Chondrocyte (in vitro differentiated cells): ENCODE measurements at regions not wholly inside any gene's neighbourhood (a gene's known extent, or its start where the extent isn't known, plus 50 kb on each side); places are given as distances from the start of the nearest gene placed in this dataset.
A peak's percentile ranks its signal among the peaks of the same experiment; 100 is the strongest.

Experiments
- DNase-seq: peaks from one replicate; pipeline ENCODE4 v3.0.0; 2021; ENCODE audit warnings: mixed read lengths, low spot score
- H3K27ac Mint-ChIP-seq: one replicate; pipeline ENCODE4 v1.8.0; 2021; ENCODE audit warnings: mild to moderate bottlenecking, moderate library complexity, mixed read lengths; ENCODE audit not compliant: unreplicated experiment
- H3K27me3 Mint-ChIP-seq: 2 replicates; pipeline ENCODE4 v1.8.0; 2021; ENCODE audit warnings: low read depth, mixed read lengths
- H3K36me3 Mint-ChIP-seq: 2 replicates; pipeline ENCODE4 v1.8.0; 2021; ENCODE audit warnings: low read depth, mixed read lengths
- H3K4me1 Mint-ChIP-seq: 2 replicates; pipeline ENCODE4 v1.8.0; 2021; ENCODE audit warnings: low read depth, mild to moderate bottlenecking, mixed read lengths
- H3K4me3 Mint-ChIP-seq: one replicate; pipeline ENCODE4 v1.8.0; 2021; ENCODE audit warnings: mild to moderate bottlenecking, moderate library complexity, mixed read lengths; ENCODE audit not compliant: unreplicated experiment
- H3K9me3 Mint-ChIP-seq: 2 replicates; pipeline ENCODE4 v1.8.0; 2021; ENCODE audit warnings: low read depth, mixed read lengths
- TF ChIP-seq, protein P1 (sequence below): fragments of 200-600 bp; sonication (generic); IDR thresholded peaks from 2 replicates; pipeline ENCODE4 v1.5.0; 2021; ENCODE audit warnings: antibody characterized with exemption, mild to moderate bottlenecking, moderate library complexity

DNA sequence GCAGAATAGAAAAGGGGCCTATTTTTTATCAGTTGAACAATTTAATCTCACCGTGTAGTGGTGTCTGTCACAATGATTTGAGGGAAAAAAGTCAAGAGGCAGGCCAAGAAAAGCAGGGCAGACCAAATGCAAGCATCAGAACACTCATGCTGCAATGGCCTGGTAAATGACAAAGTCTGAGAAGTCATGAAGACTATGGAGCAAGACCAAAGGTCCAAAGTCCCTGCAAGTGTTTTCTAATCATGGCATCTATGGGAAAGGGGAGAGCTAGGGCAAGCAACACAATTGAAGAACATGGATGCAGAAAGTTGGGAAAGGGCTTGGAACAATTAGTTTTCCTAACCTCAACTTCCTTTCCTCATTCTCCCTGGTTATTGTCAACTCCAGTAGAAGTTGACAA, 147.7 kb upstream of the TLL1 start:
- Mint-ChIP-seq H3K4me1 (peaks cover 12% of the 10 kb centered on the region), H3K27ac (no peak overlapping the region), H3K36me3 (no peaks in the 10 kb centered on the region), H3K27me3 (peaks cover 3% of the 10 kb centered on the region), H3K9me3 (peaks cover 2% of the 10 kb centered on the region), H3K4me3 (no peak overlapping the region)
- no peak for DNase-seq
- TF ChIP-seq, protein P1, sequence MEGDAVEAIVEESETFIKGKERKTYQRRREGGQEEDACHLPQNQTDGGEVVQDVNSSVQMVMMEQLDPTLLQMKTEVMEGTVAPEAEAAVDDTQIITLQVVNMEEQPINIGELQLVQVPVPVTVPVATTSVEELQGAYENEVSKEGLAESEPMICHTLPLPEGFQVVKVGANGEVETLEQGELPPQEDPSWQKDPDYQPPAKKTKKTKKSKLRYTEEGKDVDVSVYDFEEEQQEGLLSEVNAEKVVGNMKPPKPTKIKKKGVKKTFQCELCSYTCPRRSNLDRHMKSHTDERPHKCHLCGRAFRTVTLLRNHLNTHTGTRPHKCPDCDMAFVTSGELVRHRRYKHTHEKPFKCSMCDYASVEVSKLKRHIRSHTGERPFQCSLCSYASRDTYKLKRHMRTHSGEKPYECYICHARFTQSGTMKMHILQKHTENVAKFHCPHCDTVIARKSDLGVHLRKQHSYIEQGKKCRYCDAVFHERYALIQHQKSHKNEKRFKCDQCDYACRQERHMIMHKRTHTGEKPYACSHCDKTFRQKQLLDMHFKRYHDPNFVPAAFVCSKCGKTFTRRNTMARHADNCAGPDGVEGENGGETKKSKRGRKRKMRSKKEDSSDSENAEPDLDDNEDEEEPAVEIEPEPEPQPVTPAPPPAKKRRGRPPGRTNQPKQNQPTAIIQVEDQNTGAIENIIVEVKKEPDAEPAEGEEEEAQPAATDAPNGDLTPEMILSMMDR: no peak

DNA sequence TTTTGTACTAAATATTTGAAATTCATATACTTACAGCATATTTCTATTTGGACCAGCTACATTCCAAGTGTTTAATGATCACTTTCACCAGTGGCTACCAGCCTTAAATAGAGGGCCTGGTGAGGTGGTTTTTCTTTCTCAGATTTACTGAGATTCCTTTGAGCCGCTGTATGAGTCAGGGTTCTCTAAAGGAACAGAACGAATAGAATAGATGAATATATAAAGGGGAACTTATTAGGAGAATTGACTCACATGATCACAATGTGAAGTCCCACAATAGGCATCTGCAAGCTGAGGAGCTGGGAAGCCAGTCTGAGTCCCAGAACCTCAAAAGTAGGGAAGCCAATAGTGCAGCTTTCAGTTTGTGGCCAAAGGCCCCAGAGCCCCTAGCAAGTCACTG, 146.2 kb upstream of the TLL1 start:
- H3K27ac Mint-ChIP-seq: no peak overlapping the region
- no peak for DNase-seq
- peaks cover 2% of the 10 kb centered on the region for H3K9me3 Mint-ChIP-seq
- TF ChIP-seq, protein P1: no peak
- peaks cover 12% of the 10 kb centered on the region for H3K4me1 Mint-ChIP-seq
- no peaks in the 10 kb centered on the region for H3K36me3 Mint-ChIP-seq
- peaks cover 3% of the 10 kb centered on the region for H3K27me3 Mint-ChIP-seq
- no peak overlapping the region for H3K4me3 Mint-ChIP-seq

DNA sequence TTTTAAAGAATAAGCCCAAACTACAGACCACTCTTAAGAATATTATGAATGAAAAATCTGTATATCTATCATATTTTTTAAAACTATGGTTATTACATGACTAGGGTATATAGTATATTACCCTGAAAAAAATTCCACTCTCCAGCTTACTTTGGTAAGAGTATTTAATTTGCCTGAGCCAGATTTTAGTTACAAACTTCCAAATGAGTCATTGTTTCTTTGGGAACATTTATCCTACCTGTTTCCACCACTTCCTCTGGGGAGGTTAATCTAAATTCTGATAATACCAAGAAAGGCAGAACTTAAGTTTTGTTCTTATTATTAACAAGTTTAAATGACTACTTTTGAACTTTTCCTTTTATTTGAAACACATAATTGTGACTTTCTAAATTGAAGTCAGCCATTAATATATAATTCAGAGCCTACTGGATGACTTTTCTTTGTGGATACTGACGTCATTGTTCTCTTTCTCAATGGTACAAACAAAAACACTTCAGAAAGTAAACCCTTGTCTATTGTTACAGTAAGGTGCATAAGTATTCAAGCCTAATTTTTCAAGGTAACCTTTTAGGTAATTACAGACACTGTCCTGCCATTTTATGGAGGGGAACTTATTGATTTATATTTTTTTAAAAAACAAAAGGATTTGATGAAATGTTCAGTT, 135.6 kb upstream of the TLL1 start:
- Mint-ChIP-seq H3K36me3 (no peaks in the 10 kb centered on the region), H3K27me3 (no peaks in the 10 kb centered on the region), H3K4me3 (no peak overlapping the region), H3K4me1 (peaks cover 14% of the 10 kb centered on the region), H3K9me3 (peaks cover 3% of the 10 kb centered on the region), H3K27ac (no peak overlapping the region)
- DNase-seq: no peak
- TF ChIP-seq, protein P1: no peak

DNA sequence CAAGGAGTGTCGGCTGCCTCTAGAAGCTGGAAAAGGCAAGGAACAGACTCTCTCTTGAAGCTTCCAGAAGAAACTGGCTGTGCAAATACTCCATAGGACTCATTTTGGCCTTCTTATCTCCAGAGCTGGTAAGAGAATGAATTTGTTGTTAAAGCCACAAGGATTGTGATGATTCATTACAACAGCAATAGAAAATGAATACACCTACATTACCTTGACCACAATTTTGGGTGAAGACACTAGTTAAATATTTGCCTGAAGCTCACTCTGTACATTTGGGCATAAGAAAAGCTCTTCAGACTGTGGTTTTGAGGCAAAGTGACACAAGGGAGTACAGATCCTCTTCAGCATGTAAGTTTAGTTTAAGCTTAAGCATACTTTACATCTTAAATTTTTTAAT, 134.5 kb upstream of the TLL1 start:
- peaks cover 14% of the 10 kb centered on the region for H3K4me1 Mint-ChIP-seq
- TF ChIP-seq, protein P1: no peak
- DNase-seq: no peak
- peaks cover 3% of the 10 kb centered on the region for H3K9me3 Mint-ChIP-seq
- H3K27ac Mint-ChIP-seq: no peak overlapping the region
- no peak overlapping the region for H3K4me3 Mint-ChIP-seq
- no peaks in the 10 kb centered on the region for H3K27me3 Mint-ChIP-seq
- no peaks in the 10 kb centered on the region for H3K36me3 Mint-ChIP-seq

DNA sequence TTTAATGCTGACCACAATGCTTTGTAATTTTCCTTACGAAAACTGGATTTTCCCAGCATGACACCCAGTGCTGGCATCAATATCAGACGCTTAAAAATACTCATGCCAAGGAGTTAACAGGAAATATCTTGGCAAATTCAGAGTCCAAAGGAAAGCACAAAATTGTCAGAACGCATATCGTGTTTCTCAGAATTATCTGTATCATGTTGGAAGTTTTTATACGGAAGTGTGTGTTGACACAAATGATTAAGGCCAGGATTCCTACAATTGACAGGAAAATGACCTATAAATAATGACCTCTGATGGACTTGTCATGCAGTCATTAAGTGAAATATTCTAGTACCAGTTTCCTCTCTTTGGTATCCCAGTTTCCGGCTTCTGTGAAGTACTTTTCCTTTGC, 132.1 kb upstream of the TLL1 start:
- DNase-seq: no peak
- Mint-ChIP-seq H3K36me3 (no peaks in the 10 kb centered on the region), H3K27me3 (no peaks in the 10 kb centered on the region), H3K4me3 (peak overlapping the region; percentile 18), H3K9me3 (peaks cover 3% of the 10 kb centered on the region), H3K27ac (no peak overlapping the region), H3K4me1 (peaks cover 14% of the 10 kb centered on the region)
- TF ChIP-seq, protein P1: no peak
